ENCODE measurements at regions not wholly inside any gene's neighbourhood (a gene's known extent, or its start where the extent isn't known, plus 50 kb on each side); places are given as distances from the start of the nearest gene placed in this dataset.

- Histone ChIP-seq H2BK15ac (ENCODE audit: low read length) (no peak overlapping the region), H3K4ac (replicated peaks; ENCODE audit: insufficient read length, low read depth, low read length) (no peak overlapping the region), H3K9ac (replicated peaks in 1 of 4; ENCODE audit: extremely low read depth in 1 of 4, low read depth in 3 of 4, low read length in 3 of 4) (no peak overlapping the region), H4K91ac (replicated peaks; ENCODE audit: insufficient read length, low read length) (no peak overlapping the region), H3K18ac (ENCODE audit: extremely low read depth, low read length) (no peak overlapping the region), H3K4me3 (ENCODE audit: extremely low read depth in 1 of 4, insufficient read depth in 2 of 4, low read depth in 3 of 4, low read length in 4 of 4) (no peak overlapping the region), H2AK5ac (ENCODE audit: low read depth, low read length) (no peak overlapping the region), H2BK12ac (ENCODE audit: low read depth, low read length) (no peak overlapping the region), H3K27ac (ENCODE audit: low read depth, low read length) (no peak overlapping the region), H3K9me3 (ENCODE audit: insufficient read depth in 2 of 2, low read depth in 1 of 2, low read length in 1 of 2) (no peaks in the 10 kb centered on the region), H2BK120ac (replicated peaks; ENCODE audit: low read depth, low read length) (no peak overlapping the region), H4K5ac (ENCODE audit: insufficient read length, low read depth, low read length) (no peak overlapping the region), H2BK5ac (ENCODE audit: low read depth, low read length) (no peak overlapping the region), H3K14ac (ENCODE audit: insufficient read length) (no peak overlapping the region), H2BK20ac (ENCODE audit: low read length) (no peak overlapping the region), H3K56ac (replicated peaks; ENCODE audit: insufficient read length, low read depth, low read length) (no peak overlapping the region), H3K27me3 (replicated peaks in 1 of 4; ENCODE audit: control insufficient read depth in 3 of 4, extremely low read depth in 1 of 4, insufficient read depth in 3 of 4, low read length in 3 of 4) (no peaks in the 10 kb centered on the region), H3K23me2 (ENCODE audit: low read depth, low read length) (no peaks in the 10 kb centered on the region), H3K4me1 (replicated peaks in 1 of 4; ENCODE audit: control insufficient read depth in 3 of 4, insufficient read depth in 4 of 4, low read length in 3 of 4) (peaks cover 3 to 12% (median 8%) of the 10 kb centered on the region in 4 experiments; a peak in 6 of 7 replicates), H3K23ac (ENCODE audit: insufficient read length) (no peak overlapping the region), H4K8ac (ENCODE audit: extremely low read depth, insufficient read depth, low read length) (no peak overlapping the region), H3K36me3 (ENCODE audit: control insufficient read depth in 2 of 4, insufficient read depth in 4 of 4, low read length in 3 of 4) (no peaks in the 10 kb centered on the region), H3K4me2 (ENCODE audit: insufficient read depth in 1 of 2, low read depth in 2 of 2, low read length in 2 of 2) (no peak overlapping the region), H3K79me1 (ENCODE audit: low read depth, low read length) (no peaks in the 10 kb centered on the region), H3K79me2 (ENCODE audit: control insufficient read depth in 1 of 2, insufficient read depth in 2 of 2, low read length in 2 of 2) (no peaks in the 10 kb centered on the region), H4K20me1 (replicated peaks in 1 of 2; ENCODE audit: control insufficient read depth in 1 of 2, insufficient read depth in 2 of 2, low read length in 2 of 2) (no peaks in the 10 kb centered on the region), H2AFZ (ENCODE audit: low read length) (no peak overlapping the region)
- 93% methylated on average over 4 of the region's 4 CpGs; no CpG with 5 or more reads in 1 of the 2 experiments for WGBS, 2 experiments (ENCODE audit: extremely low coverage in 1 of 2, insufficient coverage in 1 of 2, insufficient read length in 1 of 2, insufficient replicate concordance in 2 of 2, low coverage in 1 of 2, low lambda C conversion rate in 2 of 2, missing lambda C conversion rate in 1 of 2)
- FAIRE-seq (no peak), DNase-seq (ENCODE audit: low read depth in 1 of 2, low spot score in 2 of 2) (no peak)
- POLR2A ChIA-PET (ENCODE audit: partially characterized antibody) = no interaction called here
- CTCF ChIA-PET (ENCODE audit: partially characterized antibody) = no interaction called here
- no peak for TF ChIP-seq SIX5 (IDR thresholded peaks at IDR 0.05; ENCODE audit: low read depth, low read length)
- no peak for TF ChIP-seq KDM4A (IDR thresholded peaks at IDR 0.05; ENCODE audit: low read depth, low read length, severe bottlenecking)
- TF ChIP-seq, protein P1, sequence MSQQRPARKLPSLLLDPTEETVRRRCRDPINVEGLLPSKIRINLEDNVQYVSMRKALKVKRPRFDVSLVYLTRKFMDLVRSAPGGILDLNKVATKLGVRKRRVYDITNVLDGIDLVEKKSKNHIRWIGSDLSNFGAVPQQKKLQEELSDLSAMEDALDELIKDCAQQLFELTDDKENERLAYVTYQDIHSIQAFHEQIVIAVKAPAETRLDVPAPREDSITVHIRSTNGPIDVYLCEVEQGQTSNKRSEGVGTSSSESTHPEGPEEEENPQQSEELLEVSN (IDR thresholded peaks at IDR 0.05) = no peak
- no peak for TF ChIP-seq FOSL1 (IDR thresholded peaks at IDR 0.05; ENCODE audit: insufficient read depth, low read depth, low read length)
- no peak for TF ChIP-seq ATF3 (IDR thresholded peaks at IDR 0.05; ENCODE audit: insufficient read depth, low read depth, low read length)
- TF ChIP-seq CHD2 (IDR thresholded peaks at IDR 0.05; ENCODE audit: low read length) = no peak
- TF ChIP-seq ASH2L (IDR thresholded peaks at IDR 0.05; ENCODE audit: low read length) = no peak
- TF ChIP-seq RNF2 (IDR thresholded peaks at IDR 0.05; ENCODE audit: borderline replicate concordance, low read depth, low read length, missing control alignments, poor library complexity, severe bottlenecking) = no peak
- TF ChIP-seq CREB1 (IDR thresholded peaks at IDR 0.05) = no peak
- TF ChIP-seq TBP (IDR thresholded peaks at IDR 0.05; ENCODE audit: low read depth, low read length) = no peak
- TF ChIP-seq JUND (IDR thresholded peaks at IDR 0.05; ENCODE audit: low read length) = no peak
- TF ChIP-seq POU5F1 (IDR thresholded peaks at IDR 0.05; ENCODE audit: low read depth, low read length) = no peak
- TF ChIP-seq SUZ12 (IDR thresholded peaks at IDR 0.05; ENCODE audit: low read length) = no peak
- no peak for TF ChIP-seq SP4 (IDR thresholded peaks at IDR 0.05; ENCODE audit: low read length)
- TF ChIP-seq RBBP5 (IDR thresholded peaks at IDR 0.05; ENCODE audit: borderline replicate concordance, low read depth, low read length) = no peak
These were observed 73.8 kb downstream of the SPRING1 start for GRCh38 chr12:116664085-116664484.

All from H1 (cell line).